Trophoblast cell (in vitro differentiated cells and primary cell): ENCODE measurements at regions not wholly inside any gene's neighbourhood (a gene's known extent, or its start where the extent isn't known, plus 50 kb on each side); places are given as distances from the start of the nearest gene placed in this dataset.

Experiments
- DNase-seq, 2 donors: peaks; one replicate each; pipeline ENCODE4 v3.0.0-alpha.2; 2016
- H2AFZ ChIP-seq: 2 replicates; pipeline ENCODE4 v1.6.1; 2013; ENCODE audit warnings: low read length, moderate library complexity, mild to moderate bottlenecking; ENCODE audit not compliant: insufficient read depth, poor library complexity
- H2AK5ac ChIP-seq: 2 replicates; pipeline ENCODE4 v1.6.1; 2013; ENCODE audit warnings: mild to moderate bottlenecking, low read length
- H2BK120ac ChIP-seq: 2 replicates; pipeline ENCODE4 v1.6.1; 2013; ENCODE audit warnings: low read length, mild to moderate bottlenecking, moderate library complexity; ENCODE audit not compliant: insufficient read depth, poor library complexity
- H2BK12ac ChIP-seq: 2 replicates; pipeline ENCODE4 v1.6.1; 2013; ENCODE audit warnings: mild to moderate bottlenecking, low read length, moderate library complexity
- H2BK5ac ChIP-seq: 2 replicates; pipeline ENCODE4 v1.6.1; 2013; ENCODE audit warnings: low read length, low read depth, moderate library complexity, mild to moderate bottlenecking; ENCODE audit not compliant: poor library complexity
- H3K14ac ChIP-seq: 2 replicates; pipeline ENCODE4 v1.6.1; 2013; ENCODE audit warnings: mild to moderate bottlenecking, low read length
- H3K18ac ChIP-seq: 2 replicates; pipeline ENCODE4 v1.6.1; 2013; ENCODE audit warnings: mild to moderate bottlenecking, low read length
- H3K23ac ChIP-seq: 2 replicates; pipeline ENCODE4 v1.6.1; 2013; ENCODE audit warnings: low read length
- H3K27ac ChIP-seq: 2 replicates; pipeline ENCODE4 v1.5.1; 2013; ENCODE audit warnings: low read depth, mild to moderate bottlenecking, inconsistent platforms, low read length, moderate library complexity
- H3K27me3 ChIP-seq: 2 replicates; pipeline ENCODE4 v1.6.1; 2013; ENCODE audit warnings: inconsistent platforms, mild to moderate bottlenecking, low read length, moderate library complexity; ENCODE audit not compliant: insufficient read depth
- H3K36me3 ChIP-seq, 2 experiments: 1 replicate in 1 of 2; 2 replicates in 1 of 2; pipeline ENCODE4 v1.6.1; 2013; ENCODE audit warnings: low read length in 2 of 2, mild to moderate bottlenecking in 2 of 2, moderate library complexity in 1 of 2; ENCODE audit not compliant: insufficient read depth in 2 of 2, control insufficient read depth in 1 of 2
- H3K4ac ChIP-seq: 2 replicates; pipeline ENCODE4 v1.6.1; 2013; ENCODE audit warnings: low read depth, mild to moderate bottlenecking, low read length, moderate library complexity
- H3K4me1 ChIP-seq, 2 experiments: 1 replicate in 1 of 2; 2 replicates in 1 of 2; pipeline ENCODE4 v1.6.1; 2013; ENCODE audit warnings: low read length in 2 of 2, mild to moderate bottlenecking in 2 of 2, moderate library complexity in 1 of 2; ENCODE audit not compliant: insufficient read depth in 2 of 2, control insufficient read depth in 1 of 2
- H3K4me2 ChIP-seq: 2 replicates; pipeline ENCODE4 v1.6.1; 2013; ENCODE audit warnings: inconsistent platforms, mild to moderate bottlenecking, low read length, moderate library complexity
- H3K4me3 ChIP-seq: 2 replicates; pipeline ENCODE4 v1.5.1; 2013; ENCODE audit warnings: mild to moderate bottlenecking, low read depth, low read length, inconsistent platforms
- H3K79me1 ChIP-seq: one replicate; pipeline ENCODE4 v1.6.1; 2013; ENCODE audit warnings: low read length
- H3K79me2 ChIP-seq: 2 replicates; pipeline ENCODE4 v1.6.1; 2013; ENCODE audit warnings: low read length, mild to moderate bottlenecking; ENCODE audit not compliant: control insufficient read depth, insufficient read depth, poor library complexity
- H3K9ac ChIP-seq: 2 replicates; pipeline ENCODE4 v1.6.1; 2013; ENCODE audit warnings: mild to moderate bottlenecking, low read length
- H3K9me3 ChIP-seq: 2 replicates; pipeline ENCODE4 v1.6.1; 2013; ENCODE audit warnings: low read depth, mild to moderate bottlenecking, control low read depth, inconsistent platforms, low read length; ENCODE audit not compliant: insufficient read depth
- H4K12ac ChIP-seq: 2 replicates; pipeline ENCODE4 v1.6.1; 2013; ENCODE audit warnings: low read depth, mild to moderate bottlenecking, low read length, moderate library complexity
- H4K8ac ChIP-seq: 2 replicates; pipeline ENCODE4 v1.6.1; 2013; ENCODE audit warnings: low read depth, mild to moderate bottlenecking, low read length, moderate library complexity
- H4K91ac ChIP-seq: one replicate; pipeline ENCODE4 v1.6.1; 2013; ENCODE audit warnings: low read depth, mild to moderate bottlenecking, low read length, moderate library complexity
- WGBS: extraction: QIAGEN DNeasy Blood & Tissue Kit; methylation state at CpG from one replicate; pipeline ENCODE4 v1.1.7; 2013; ENCODE audit warnings: missing lambda C conversion rate; ENCODE audit not compliant: insufficient read length, insufficient coverage; ENCODE audit errors: extremely low coverage; 5-methylcytosine and 5-hydroxymethylcytosine counted together

DNA sequence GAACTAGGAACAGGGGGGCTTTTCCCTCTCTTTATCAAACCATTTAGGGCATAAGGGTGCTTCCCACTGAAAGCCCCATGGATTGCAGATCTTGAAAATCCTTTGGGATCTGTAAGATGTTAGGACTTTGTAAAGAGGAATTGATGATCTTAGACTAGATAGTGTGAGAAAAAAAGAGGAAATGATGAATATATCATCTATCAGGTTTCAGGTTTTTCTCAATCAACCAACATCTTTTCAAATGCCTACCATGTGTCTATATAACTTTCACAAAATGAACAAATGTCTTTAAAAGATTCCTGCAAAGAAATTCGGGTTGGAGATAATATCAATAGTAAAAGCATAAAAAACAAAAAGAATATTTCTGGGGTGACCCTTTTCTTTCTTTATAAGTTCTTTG is 50.1 kb downstream of the KCNC4 start:
- Histone ChIP-seq H2BK120ac (no peak overlapping the region), H3K4me1 (peaks cover 0 to 3% of the 10 kb centered on the region in 2 experiments), H4K8ac (no peak overlapping the region), H3K79me2 (no peaks in the 10 kb centered on the region), H3K9ac (no peak overlapping the region), H3K14ac (no peak overlapping the region), H3K23ac (no peak overlapping the region), H2BK5ac (no peak overlapping the region), H3K27me3 (no peaks in the 10 kb centered on the region), H2AFZ (no peak overlapping the region), H3K79me1 (no peaks in the 10 kb centered on the region), H3K9me3 (no peaks in the 10 kb centered on the region), H3K27ac (no peak overlapping the region), H3K4me2 (no peak overlapping the region), H2AK5ac (no peak overlapping the region), H3K18ac (no peak overlapping the region), H4K91ac (no peak overlapping the region), H3K4me3 (no peak overlapping the region), H3K4ac (no peak overlapping the region), H4K12ac (no peak overlapping the region), H3K36me3 (no peaks in the 10 kb centered on the region), H2BK12ac (no peak overlapping the region)
- WGBS = no CpG with 5 or more reads among the region's 1 CpG
- DNase-seq = no peak

GRCh38 chr1:110262296-110262695 is 52.2 kb downstream of the KCNC4 start:
- DNase-seq = peak in 1 of 2 donors; percentile 10
- no peak overlapping the region for H3K9ac ChIP-seq
- H4K8ac ChIP-seq = no peak overlapping the region
- no peak overlapping the region for H2BK120ac ChIP-seq
- H2BK5ac ChIP-seq = no peak overlapping the region
- no peaks in the 10 kb centered on the region for H3K79me1 ChIP-seq
- H2BK12ac ChIP-seq = no peak overlapping the region
- no peak overlapping the region for H3K4ac ChIP-seq
- no peak overlapping the region for H4K91ac ChIP-seq
- H2AFZ ChIP-seq = no peak overlapping the region
- no peak overlapping the region for H2AK5ac ChIP-seq
- no peak overlapping the region for H3K4me2 ChIP-seq
- H3K36me3 ChIP-seq = no peaks in the 10 kb centered on the region
- no peak overlapping the region for H3K4me3 ChIP-seq
- no peak overlapping the region for H4K12ac ChIP-seq
- no peak overlapping the region for H3K14ac ChIP-seq
- H3K4me1 ChIP-seq = peaks cover 0 to 3% of the 10 kb centered on the region in 2 experiments
- WGBS = no CpG with 5 or more reads among the region's 3 CpGs
- H3K23ac ChIP-seq = no peak overlapping the region
- H3K27me3 ChIP-seq = no peaks in the 10 kb centered on the region
- no peaks in the 10 kb centered on the region for H3K79me2 ChIP-seq
- no peak overlapping the region for H3K18ac ChIP-seq
- no peak overlapping the region for H3K27ac ChIP-seq
- no peaks in the 10 kb centered on the region for H3K9me3 ChIP-seq

GRCh38 chr1:110262846-110263631 is 52.9 kb downstream of the KCNC4 start:
- Histone ChIP-seq H2BK12ac (no peak overlapping the region), H4K91ac (no peak overlapping the region), H3K36me3 (no peaks in the 10 kb centered on the region), H2BK5ac (no peak overlapping the region), H3K79me1 (no peaks in the 10 kb centered on the region), H2AFZ (no peak overlapping the region), H3K9me3 (no peaks in the 10 kb centered on the region), H3K18ac (no peak overlapping the region), H3K27me3 (no peaks in the 10 kb centered on the region), H2BK120ac (no peak overlapping the region), H3K14ac (no peak overlapping the region), H3K4me2 (no peak overlapping the region), H3K27ac (no peak overlapping the region), H3K4me3 (no peak overlapping the region), H4K8ac (no peak overlapping the region), H4K12ac (no peak overlapping the region), H3K9ac (peak overlapping the region; percentile 5), H3K4ac (no peak overlapping the region), H3K79me2 (no peaks in the 10 kb centered on the region), H2AK5ac (no peak overlapping the region), H3K4me1 (peaks cover 0 to 3% of the 10 kb centered on the region in 2 experiments), H3K23ac (no peak overlapping the region)
- no CpG with 5 or more reads among the region's 9 CpGs for WGBS
- DNase-seq = no peak

GRCh38 chr1:110264430-110264829 is 54.3 kb downstream of the KCNC4 start:
- Histone ChIP-seq H3K9me3 (no peaks in the 10 kb centered on the region), H4K8ac (no peak overlapping the region), H3K4me2 (no peak overlapping the region), H3K4me1 (peaks cover 0 to 3% of the 10 kb centered on the region in 2 experiments), H2BK12ac (no peak overlapping the region), H2BK120ac (no peak overlapping the region), H3K79me2 (no peaks in the 10 kb centered on the region), H3K9ac (no peak overlapping the region), H4K12ac (no peak overlapping the region), H3K18ac (no peak overlapping the region), H3K23ac (no peak overlapping the region), H3K4me3 (no peak overlapping the region), H2AFZ (no peak overlapping the region), H2AK5ac (no peak overlapping the region), H3K27me3 (no peaks in the 10 kb centered on the region), H3K36me3 (no peaks in the 10 kb centered on the region), H3K14ac (no peak overlapping the region), H2BK5ac (no peak overlapping the region), H3K27ac (no peak overlapping the region), H3K79me1 (no peaks in the 10 kb centered on the region), H3K4ac (no peak overlapping the region), H4K91ac (no peak overlapping the region)
- WGBS = no CpG with 5 or more reads among the region's 4 CpGs
- DNase-seq = no peak
